ENCODE measurements at regions not wholly inside any gene's neighbourhood (a gene's known extent, or its start where the extent isn't known, plus 50 kb on each side); places are given as distances from the start of the nearest gene placed in this dataset.

GRCh38 chr6:25083784-25084507, 148.2 kb upstream of the RIPOR2 start:
- H3K9me3 ChIP-seq = no peaks in the 10 kb centered on the region
- no peaks in the 10 kb centered on the region for H3K4me1 ChIP-seq (replicated peaks)
- no peaks in the 10 kb centered on the region for H3K27me3 ChIP-seq (replicated peaks; ENCODE audit: insufficient read depth)
- intact Hi-C loops (cut with DNase I) = no loop called here
- TF ChIP-seq CTCF (IDR thresholded peaks at IDR 0.05) (no peak), POLR2AphosphoS5 (IDR thresholded peaks at IDR 0.05) (no peak), POLR2A (IDR thresholded peaks at IDR 0.05) (no peak)
- no peak overlapping the region for H3K4me3 ChIP-seq
- H3K27ac ChIP-seq = no peak overlapping the region
- H3K36me3 ChIP-seq = no peaks in the 10 kb centered on the region
- 83% methylated on average over 15 of the region's 15 CpGs for WGBS
- DNase-seq (ENCODE audit: low spot score) = no peak

DNA sequence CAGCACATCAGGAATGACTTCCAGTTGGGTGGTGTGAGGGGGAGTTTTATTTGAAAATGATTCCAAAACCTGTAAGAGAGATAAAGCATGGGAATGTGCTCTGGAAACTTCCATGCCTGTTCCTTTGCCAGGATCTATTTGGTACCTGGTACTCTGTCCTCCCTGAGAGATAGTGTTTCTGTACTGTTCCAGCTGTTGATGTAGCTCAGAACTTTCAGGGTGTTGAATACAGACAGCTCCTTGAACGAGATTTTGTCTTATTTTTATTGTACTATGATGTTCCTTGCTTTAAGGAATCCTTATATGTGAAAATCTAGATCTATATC, 148.7 kb upstream of the RIPOR2 start:
- no peak for DNase-seq (ENCODE audit: low spot score)
- intact Hi-C loops (cut with DNase I) = no loop called here
- no peak for TF ChIP-seq CTCF (IDR thresholded peaks at IDR 0.05)
- no peak for TF ChIP-seq POLR2A (IDR thresholded peaks at IDR 0.05)
- TF ChIP-seq POLR2AphosphoS5 (IDR thresholded peaks at IDR 0.05) = no peak
- no peaks in the 10 kb centered on the region for H3K4me1 ChIP-seq (replicated peaks)
- H3K36me3 ChIP-seq = no peaks in the 10 kb centered on the region
- H3K4me3 ChIP-seq = no peak overlapping the region
- no peaks in the 10 kb centered on the region for H3K27me3 ChIP-seq (replicated peaks; ENCODE audit: insufficient read depth)
- 79% methylated on average over 1 of the region's 1 CpG for WGBS
- no peaks in the 10 kb centered on the region for H3K9me3 ChIP-seq
- H3K27ac ChIP-seq = no peak overlapping the region

DNA sequence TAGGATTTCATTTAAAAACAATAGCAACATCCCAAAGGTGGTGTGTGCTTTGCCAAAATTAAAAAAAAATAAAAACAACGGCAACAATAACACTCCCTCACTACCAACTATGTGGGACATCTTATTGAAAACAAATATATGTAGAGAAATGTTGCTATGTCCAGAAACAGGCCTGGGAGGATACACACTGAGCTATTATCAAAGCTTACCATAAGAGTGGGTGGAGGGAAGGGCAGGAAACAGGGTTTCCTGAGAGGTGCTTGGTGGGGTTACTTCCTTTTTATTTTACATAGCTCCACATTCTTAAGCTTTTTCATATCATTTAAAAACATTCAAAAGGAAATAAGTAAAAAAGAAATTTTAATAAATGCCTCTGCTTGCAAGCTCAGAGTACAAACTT, 150.0 kb upstream of the RIPOR2 start:
- no peaks in the 10 kb centered on the region for H3K27me3 ChIP-seq (replicated peaks; ENCODE audit: insufficient read depth)
- TF ChIP-seq CTCF (IDR thresholded peaks at IDR 0.05) (no peak), POLR2A (IDR thresholded peaks at IDR 0.05) (no peak), POLR2AphosphoS5 (IDR thresholded peaks at IDR 0.05) (no peak)
- no peaks in the 10 kb centered on the region for H3K4me1 ChIP-seq (replicated peaks)
- H3K36me3 ChIP-seq = no peaks in the 10 kb centered on the region
- 25% methylated on average over 1 of the region's 1 CpG for WGBS
- no peak overlapping the region for H3K4me3 ChIP-seq
- intact Hi-C loops (cut with DNase I) = no loop called here
- no peak overlapping the region for H3K27ac ChIP-seq
- no peaks in the 10 kb centered on the region for H3K9me3 ChIP-seq
- no peak for DNase-seq (ENCODE audit: low spot score)

DNA sequence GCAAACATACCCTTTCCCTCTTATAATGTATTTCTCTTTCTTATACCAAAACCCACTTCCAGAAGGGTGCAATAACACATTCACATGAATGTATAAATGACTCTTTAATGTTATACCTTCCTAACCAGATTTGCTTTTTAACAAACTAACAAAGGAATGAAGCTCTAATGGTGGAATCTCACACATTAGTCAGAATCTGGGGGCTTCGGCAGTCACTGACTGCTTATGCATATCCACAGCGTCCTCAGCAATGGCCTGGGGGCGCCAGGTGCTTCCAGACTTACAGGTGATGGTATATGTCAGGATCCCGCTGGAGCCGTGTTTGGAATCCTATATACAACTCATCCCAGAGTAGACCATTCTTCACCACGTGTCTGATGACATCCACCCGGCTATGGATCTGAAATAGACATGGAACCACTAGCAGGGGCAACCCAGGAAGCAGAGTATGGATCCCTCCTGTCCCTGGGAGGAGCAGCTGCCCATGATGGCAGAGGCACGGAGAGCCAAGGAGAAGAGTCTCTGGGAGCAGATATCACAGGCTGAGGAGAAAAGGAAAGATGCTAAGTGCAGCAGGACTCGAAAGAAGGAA, 150.8 kb upstream of the RIPOR2 start:
- Histone ChIP-seq H3K27ac (no peak overlapping the region), H3K4me3 (no peak overlapping the region), H3K36me3 (no peaks in the 10 kb centered on the region), H3K4me1 (replicated peaks) (no peaks in the 10 kb centered on the region), H3K27me3 (replicated peaks; ENCODE audit: insufficient read depth) (no peaks in the 10 kb centered on the region), H3K9me3 (no peaks in the 10 kb centered on the region)
- TF ChIP-seq CTCF (IDR thresholded peaks at IDR 0.05) (no peak), POLR2AphosphoS5 (IDR thresholded peaks at IDR 0.05) (no peak)
- intact Hi-C loops (cut with DNase I) = no loop called here
- DNase-seq (ENCODE audit: low spot score) = no peak
- WGBS = 85% methylated on average over 9 of the region's 9 CpGs

DNA sequence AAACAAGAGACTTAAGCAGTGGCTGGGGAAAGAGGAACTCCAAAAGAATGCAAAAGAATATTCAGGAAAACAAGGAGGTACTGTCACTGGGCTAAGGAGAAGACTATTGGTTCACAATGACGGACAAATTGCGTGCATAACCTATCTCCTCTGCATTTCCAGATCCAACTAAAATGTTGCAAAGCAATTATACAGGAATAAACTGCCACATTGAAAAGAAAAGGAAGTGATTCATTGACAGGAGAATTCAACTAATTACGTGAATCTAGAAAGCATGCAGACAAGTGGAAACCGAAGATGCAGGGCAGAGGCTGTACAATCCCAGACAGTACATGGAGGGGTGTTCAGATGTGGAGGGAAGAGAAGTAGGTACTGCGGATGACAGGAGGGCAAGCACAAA, 152.8 kb upstream of the RIPOR2 start:
- Histone ChIP-seq H3K27me3 (replicated peaks; ENCODE audit: insufficient read depth) (no peaks in the 10 kb centered on the region), H3K9me3 (no peaks in the 10 kb centered on the region), H3K27ac (no peak overlapping the region), H3K4me1 (replicated peaks) (no peaks in the 10 kb centered on the region), H3K4me3 (no peak overlapping the region), H3K36me3 (no peaks in the 10 kb centered on the region)
- no peak for TF ChIP-seq POLR2A (IDR thresholded peaks at IDR 0.05)
- no peak for TF ChIP-seq POLR2AphosphoS5 (IDR thresholded peaks at IDR 0.05)
- no peak for TF ChIP-seq CTCF (IDR thresholded peaks at IDR 0.05)
- intact Hi-C loops (cut with DNase I) = no loop called here
- WGBS = 83% methylated on average over 5 of the region's 5 CpGs
- DNase-seq (ENCODE audit: low spot score) = no peak
